Transverse colon (tissue), 3 donors: ENCODE measurements at regions not wholly inside any gene's neighbourhood (a gene's known extent, or its start where the extent isn't known, plus 50 kb on each side); places are given as distances from the start of the nearest gene placed in this dataset.

Experiments
- EP300 ChIP-seq: sonication (generic); formaldehyde crosslinking; IDR thresholded peaks from one replicate; pipeline ENCODE4 v1.6.1; 2017; ENCODE audit warnings: antibody characterized with exemption, low read depth
- POLR2A ChIP-seq: fragments of 450-650 bp; IDR thresholded peaks from one replicate; pipeline ENCODE4 v1.6.1; 2016; ENCODE audit warnings: antibody characterized with exemption, mild to moderate bottlenecking, moderate library complexity
- TF ChIP-seq, protein P1 (sequence below), 5 experiments: fragments of 200-600 bp in 3 of 5; fragments of 450-650 bp in 2 of 5; sonication (generic) in 3 of 5; IDR thresholded peaks; 1 replicate in 2 of 5; 2 replicates in 3 of 5; pipeline ENCODE4 v1.5.1; 2016 to 2017; ENCODE audit warnings: antibody characterized with exemption in 5 of 5, inconsistent platforms in 3 of 5, mild to moderate bottlenecking in 2 of 5, moderate library complexity in 1 of 5

DNA sequence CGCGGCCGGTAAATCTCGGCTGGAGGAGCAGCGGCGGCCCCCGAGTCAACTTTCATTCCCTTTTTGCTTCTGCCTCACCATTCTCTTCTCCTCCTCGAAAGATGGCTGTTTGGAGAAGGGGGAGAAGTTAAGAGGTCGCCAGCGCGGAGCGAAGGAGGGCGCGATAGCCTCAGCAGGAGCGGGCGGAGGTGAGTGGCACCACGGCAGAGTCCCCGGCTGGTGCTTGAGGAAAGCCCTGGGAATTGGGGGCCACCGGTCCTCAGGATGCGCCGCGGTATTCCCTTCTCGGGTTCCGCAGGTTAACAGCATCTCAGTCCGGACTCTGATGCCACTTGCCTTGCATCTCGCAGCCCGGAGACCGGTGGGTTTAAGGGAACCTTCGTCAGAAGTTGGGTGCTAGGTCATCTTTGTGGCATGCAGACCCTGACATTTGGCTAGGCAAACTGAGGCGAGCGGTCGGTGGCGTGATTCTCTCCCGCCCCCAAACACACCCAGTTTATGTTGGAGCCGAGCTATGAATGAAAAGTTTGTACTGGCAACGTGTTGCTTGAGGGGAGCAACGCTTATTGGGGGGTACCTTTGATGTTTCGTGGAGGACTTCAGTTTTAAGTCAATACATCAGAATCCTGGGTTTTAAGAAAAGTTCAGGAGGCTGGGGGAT lies 59.5 kb upstream of the PRPS1L1 start:
- TF ChIP-seq POLR2A (no peak), EP300 (no peak)
- TF ChIP-seq, protein P1, sequence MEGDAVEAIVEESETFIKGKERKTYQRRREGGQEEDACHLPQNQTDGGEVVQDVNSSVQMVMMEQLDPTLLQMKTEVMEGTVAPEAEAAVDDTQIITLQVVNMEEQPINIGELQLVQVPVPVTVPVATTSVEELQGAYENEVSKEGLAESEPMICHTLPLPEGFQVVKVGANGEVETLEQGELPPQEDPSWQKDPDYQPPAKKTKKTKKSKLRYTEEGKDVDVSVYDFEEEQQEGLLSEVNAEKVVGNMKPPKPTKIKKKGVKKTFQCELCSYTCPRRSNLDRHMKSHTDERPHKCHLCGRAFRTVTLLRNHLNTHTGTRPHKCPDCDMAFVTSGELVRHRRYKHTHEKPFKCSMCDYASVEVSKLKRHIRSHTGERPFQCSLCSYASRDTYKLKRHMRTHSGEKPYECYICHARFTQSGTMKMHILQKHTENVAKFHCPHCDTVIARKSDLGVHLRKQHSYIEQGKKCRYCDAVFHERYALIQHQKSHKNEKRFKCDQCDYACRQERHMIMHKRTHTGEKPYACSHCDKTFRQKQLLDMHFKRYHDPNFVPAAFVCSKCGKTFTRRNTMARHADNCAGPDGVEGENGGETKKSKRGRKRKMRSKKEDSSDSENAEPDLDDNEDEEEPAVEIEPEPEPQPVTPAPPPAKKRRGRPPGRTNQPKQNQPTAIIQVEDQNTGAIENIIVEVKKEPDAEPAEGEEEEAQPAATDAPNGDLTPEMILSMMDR (IDR thresholded peaks at IDR 0.05): no peak
